OCI-LY7 (cell line): ENCODE measurements at regions not wholly inside any gene's neighbourhood (a gene's known extent, or its start where the extent isn't known, plus 50 kb on each side); places are given as distances from the start of the nearest gene placed in this dataset.

Experiments
- CTCF ChIP-seq: fragments of 200-600 bp; sonication (generic); conservative IDR thresholded peaks from 2 replicates; pipeline ENCODE4 v1.5.1; 2014; ENCODE audit warnings: mild to moderate bottlenecking, antibody characterized with exemption, low read length, moderate library complexity, mixed read lengths
- EZH2phosphoT487 ChIP-seq: fragments of 200-600 bp; sonication (generic); IDR thresholded peaks from 2 replicates; pipeline ENCODE4 v1.6.1; 2018; ENCODE audit warnings: low read depth, borderline replicate concordance, mild to moderate bottlenecking, mixed run types, antibody characterized with exemption, low read length, moderate library complexity, mixed read lengths

- TF ChIP-seq CTCF = no peak
- no peak for TF ChIP-seq EZH2phosphoT487
These were observed 50.3 kb upstream of the TMC1 start for GRCh38 chr9:72471096-72471495.
